ENCODE measurements at regions not wholly inside any gene's neighbourhood (a gene's known extent, or its start where the extent isn't known, plus 50 kb on each side); places are given as distances from the start of the nearest gene placed in this dataset.
"Not testable (repeated sequence)": the region's sequence is repeated elsewhere in the genome, so short reads cannot be mapped to it uniquely, and the experiment has no call there.

DNA sequence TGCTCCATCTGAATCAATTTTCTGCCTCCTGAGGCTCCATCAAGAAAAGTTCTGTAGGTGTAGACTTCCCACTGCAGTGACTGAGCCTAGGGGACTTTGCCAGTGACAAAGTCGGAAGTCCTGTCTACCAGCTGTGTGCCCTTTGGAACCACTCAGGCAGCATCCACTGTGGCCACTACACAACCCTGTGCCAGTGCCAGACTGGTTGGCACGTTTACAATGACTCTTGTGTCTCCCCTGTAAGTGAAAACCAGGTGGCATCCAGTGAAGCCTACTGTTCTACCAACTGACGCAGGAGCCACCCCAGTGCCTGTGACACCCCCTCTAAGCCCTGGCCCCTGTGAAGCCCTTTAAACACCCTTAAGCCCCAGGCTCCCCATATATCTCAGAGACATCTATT, 132.1 kb upstream of the SERPINE2 start:
- Histone ChIP-seq H3K27ac (ENCODE audit: low read depth in 2 of 2, low read length in 2 of 2) (no peak overlapping the region), H3K4me3 (ENCODE audit: low read length in 3 of 3) (no peak overlapping the region), H3K27me3 (ENCODE audit: control insufficient read depth, insufficient read depth, low read length) (no peaks in the 10 kb centered on the region), H3K36me3 (ENCODE audit: control insufficient read depth in 2 of 3, insufficient read depth in 3 of 3, low read length in 3 of 3) (no peaks in the 10 kb centered on the region), H3K9ac (ENCODE audit: low read length in 3 of 3) (no peak overlapping the region), H3K9me3 (ENCODE audit: control insufficient read depth in 2 of 3, insufficient read depth in 1 of 3, low read length in 3 of 3) (no peaks in the 10 kb centered on the region), H3K4me1 (ENCODE audit: control insufficient read depth in 2 of 3, insufficient read depth in 2 of 3, low read depth in 1 of 3, low read length in 3 of 3) (no peaks in the 10 kb centered on the region)
- FAIRE-seq, result no peak
- intact Hi-C loops (cut with DNase I), result no loop called here
- DNase-seq, result no peak
- TF ChIP-seq, protein P1, sequence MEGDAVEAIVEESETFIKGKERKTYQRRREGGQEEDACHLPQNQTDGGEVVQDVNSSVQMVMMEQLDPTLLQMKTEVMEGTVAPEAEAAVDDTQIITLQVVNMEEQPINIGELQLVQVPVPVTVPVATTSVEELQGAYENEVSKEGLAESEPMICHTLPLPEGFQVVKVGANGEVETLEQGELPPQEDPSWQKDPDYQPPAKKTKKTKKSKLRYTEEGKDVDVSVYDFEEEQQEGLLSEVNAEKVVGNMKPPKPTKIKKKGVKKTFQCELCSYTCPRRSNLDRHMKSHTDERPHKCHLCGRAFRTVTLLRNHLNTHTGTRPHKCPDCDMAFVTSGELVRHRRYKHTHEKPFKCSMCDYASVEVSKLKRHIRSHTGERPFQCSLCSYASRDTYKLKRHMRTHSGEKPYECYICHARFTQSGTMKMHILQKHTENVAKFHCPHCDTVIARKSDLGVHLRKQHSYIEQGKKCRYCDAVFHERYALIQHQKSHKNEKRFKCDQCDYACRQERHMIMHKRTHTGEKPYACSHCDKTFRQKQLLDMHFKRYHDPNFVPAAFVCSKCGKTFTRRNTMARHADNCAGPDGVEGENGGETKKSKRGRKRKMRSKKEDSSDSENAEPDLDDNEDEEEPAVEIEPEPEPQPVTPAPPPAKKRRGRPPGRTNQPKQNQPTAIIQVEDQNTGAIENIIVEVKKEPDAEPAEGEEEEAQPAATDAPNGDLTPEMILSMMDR (IDR thresholded peaks at IDR 0.05; ENCODE audit: borderline replicate concordance, extremely low read depth, insufficient read depth), result no peak

DNA sequence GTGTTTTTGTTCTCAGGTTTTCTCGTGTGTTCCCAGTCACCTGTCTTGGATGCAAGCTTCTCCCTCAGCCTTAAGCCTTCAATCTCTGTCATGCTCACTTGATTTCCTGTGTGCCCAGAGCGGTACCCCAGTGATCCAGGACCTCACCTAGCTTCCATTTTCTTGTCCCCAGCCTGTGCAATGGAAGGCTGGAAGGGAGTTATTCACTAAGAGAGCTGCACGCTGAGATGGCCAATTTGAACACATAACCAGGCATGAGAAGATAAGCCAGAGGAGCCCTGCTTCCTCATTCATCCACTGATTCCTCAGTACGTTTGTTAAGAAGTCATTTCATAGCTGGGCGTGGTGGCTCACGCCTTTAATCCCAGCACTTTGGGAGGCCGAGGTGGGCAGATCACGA, 130.8 kb upstream of the SERPINE2 start:
- no peaks in the 10 kb centered on the region for H3K9me3 ChIP-seq (ENCODE audit: control insufficient read depth in 2 of 3, insufficient read depth in 1 of 3, low read length in 3 of 3)
- H3K27ac ChIP-seq (ENCODE audit: low read depth in 2 of 2, low read length in 2 of 2), result no peak overlapping the region
- no peak overlapping the region for H3K4me3 ChIP-seq (ENCODE audit: low read length in 3 of 3)
- intact Hi-C loops (cut with DNase I), result no loop called here
- no peak for DNase-seq
- H3K4me1 ChIP-seq (ENCODE audit: control insufficient read depth in 2 of 3, insufficient read depth in 2 of 3, low read depth in 1 of 3, low read length in 3 of 3), result no peaks in the 10 kb centered on the region
- no peak overlapping the region for H3K9ac ChIP-seq (ENCODE audit: low read length in 3 of 3)
- no peaks in the 10 kb centered on the region for H3K27me3 ChIP-seq (ENCODE audit: control insufficient read depth, insufficient read depth, low read length)
- no peaks in the 10 kb centered on the region for H3K36me3 ChIP-seq (ENCODE audit: control insufficient read depth in 2 of 3, insufficient read depth in 3 of 3, low read length in 3 of 3)
- TF ChIP-seq, protein P1 (IDR thresholded peaks at IDR 0.05; ENCODE audit: borderline replicate concordance, extremely low read depth, insufficient read depth), result no peak
- no peak for FAIRE-seq

DNA sequence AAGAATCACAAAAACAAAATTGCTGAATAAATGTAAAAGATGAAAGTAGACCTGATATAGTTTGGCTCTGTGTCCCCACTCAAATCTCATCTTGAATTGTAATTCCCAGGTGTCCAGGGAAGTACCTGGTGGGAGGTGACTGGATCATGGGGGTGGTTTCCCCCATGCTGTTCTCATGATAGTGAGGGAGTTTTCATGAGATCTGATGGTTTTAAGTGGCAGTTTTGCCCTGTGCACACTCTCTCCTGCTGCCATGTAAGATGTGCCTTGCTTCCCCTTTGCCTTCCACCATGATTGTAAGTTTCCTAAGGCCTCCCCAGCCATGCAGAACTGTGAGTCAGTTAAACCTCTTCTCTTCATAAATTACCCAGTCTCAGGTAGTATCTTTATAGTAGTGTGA, 128.7 kb upstream of the SERPINE2 start:
- H3K27ac ChIP-seq (ENCODE audit: low read depth in 2 of 2, low read length in 2 of 2); H3K4me1 ChIP-seq (ENCODE audit: control insufficient read depth in 2 of 3, insufficient read depth in 2 of 3, low read depth in 1 of 3, low read length in 3 of 3); DNase-seq; H3K36me3 ChIP-seq (ENCODE audit: control insufficient read depth in 2 of 3, insufficient read depth in 3 of 3, low read length in 3 of 3); H3K4me3 ChIP-seq (ENCODE audit: low read length in 3 of 3); H3K27me3 ChIP-seq (ENCODE audit: control insufficient read depth, insufficient read depth, low read length); H3K9me3 ChIP-seq (ENCODE audit: control insufficient read depth in 2 of 3, insufficient read depth in 1 of 3, low read length in 3 of 3); FAIRE-seq; intact Hi-C loops (cut with DNase I); H3K9ac ChIP-seq (ENCODE audit: low read length in 3 of 3): not testable (repeated sequence)

DNA sequence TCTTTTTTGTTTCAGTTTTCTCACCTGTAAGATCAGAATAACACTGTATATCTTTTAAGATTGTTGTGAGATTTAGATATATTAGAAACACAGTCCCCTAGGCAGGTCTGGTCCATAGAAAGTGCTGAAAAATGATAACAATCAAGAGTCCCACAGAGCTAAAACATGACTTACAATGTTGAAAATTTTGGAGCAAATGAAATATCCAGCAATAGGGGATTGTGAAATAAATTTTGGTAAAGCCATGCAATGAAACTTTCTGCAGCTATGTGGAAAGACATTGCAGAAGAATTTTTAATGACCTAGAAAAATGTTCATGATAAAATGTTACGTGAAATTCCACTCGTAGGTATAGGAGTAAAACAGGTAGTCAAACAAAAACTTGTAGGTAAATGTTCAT, 127.6 kb upstream of the SERPINE2 start:
- Histone ChIP-seq H3K27me3 (ENCODE audit: control insufficient read depth, insufficient read depth, low read length) (no peaks in the 10 kb centered on the region), H3K27ac (ENCODE audit: low read depth in 2 of 2, low read length in 2 of 2) (no peak overlapping the region), H3K9me3 (ENCODE audit: control insufficient read depth in 2 of 3, insufficient read depth in 1 of 3, low read length in 3 of 3) (no peaks in the 10 kb centered on the region), H3K9ac (ENCODE audit: low read length in 3 of 3) (no peak overlapping the region), H3K4me1 (ENCODE audit: control insufficient read depth in 2 of 3, insufficient read depth in 2 of 3, low read depth in 1 of 3, low read length in 3 of 3) (no peaks in the 10 kb centered on the region), H3K36me3 (ENCODE audit: control insufficient read depth in 2 of 3, insufficient read depth in 3 of 3, low read length in 3 of 3) (no peaks in the 10 kb centered on the region), H3K4me3 (ENCODE audit: low read length in 3 of 3) (no peak overlapping the region)
- TF ChIP-seq, protein P1 (IDR thresholded peaks at IDR 0.05; ENCODE audit: borderline replicate concordance, extremely low read depth, insufficient read depth), result no peak
- intact Hi-C loops (cut with DNase I), result no loop called here
- FAIRE-seq (no peak), DNase-seq (no peak)

Measured in kidney (tissue), 13 donors.